ENCODE measurements at regions not wholly inside any gene's neighbourhood (a gene's known extent, or its start where the extent isn't known, plus 50 kb on each side); places are given as distances from the start of the nearest gene placed in this dataset.

GRCh38 chr12:24387381-24387780, 437.9 kb upstream of the SOX5 start:
- no peaks in the 10 kb centered on the region for H3K27me3 Mint-ChIP-seq
- H3K4me3 Mint-ChIP-seq: no peak overlapping the region
- DNase-seq (no peak), ATAC-seq (ENCODE audit: low read depth) (no peak)
- no peaks in the 10 kb centered on the region for H3K4me1 Mint-ChIP-seq
- H3K9me3 Mint-ChIP-seq: peaks cover 5% of the 10 kb centered on the region
- POLR2A ChIA-PET: no interaction called here
- no peak overlapping the region for H3K27ac Mint-ChIP-seq
- no peaks in the 10 kb centered on the region for H3K36me3 Mint-ChIP-seq

- Mint-ChIP-seq H3K9me3 (peaks cover 5% of the 10 kb centered on the region), H3K36me3 (no peaks in the 10 kb centered on the region), H3K4me1 (no peaks in the 10 kb centered on the region), H3K4me3 (no peak overlapping the region), H3K27me3 (no peaks in the 10 kb centered on the region), H3K27ac (no peak overlapping the region)
- POLR2A ChIA-PET: no interaction called here
- no peak for DNase-seq
- ATAC-seq (ENCODE audit: low read depth): no peak
Measured at GRCh38 chr12:24386836-24387235, 437.4 kb upstream of the SOX5 start.

DNA sequence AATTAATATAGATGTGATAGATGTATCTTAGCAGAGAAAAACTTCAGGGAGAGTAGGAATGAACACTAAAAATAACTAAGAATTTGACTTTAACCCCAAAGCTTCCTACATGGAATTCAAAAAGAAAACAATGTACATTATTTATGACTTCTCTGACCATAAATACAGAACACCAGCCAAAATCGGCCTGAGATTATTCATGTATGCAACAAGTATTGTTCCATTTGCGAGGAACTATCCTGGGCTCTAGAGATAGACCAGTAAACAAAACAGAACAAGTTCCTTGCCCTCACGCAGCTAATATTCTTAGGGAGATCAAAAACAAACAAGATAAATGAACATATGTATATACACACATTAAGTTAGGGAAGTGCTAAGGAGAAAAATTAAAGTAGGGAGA, 432.3 kb upstream of the SOX5 start:
- ATAC-seq (ENCODE audit: low read depth) (no peak), DNase-seq (no peak)
- Mint-ChIP-seq H3K9me3 (peaks cover 7% of the 10 kb centered on the region), H3K4me3 (no peak overlapping the region), H3K27me3 (no peaks in the 10 kb centered on the region), H3K36me3 (no peaks in the 10 kb centered on the region), H3K4me1 (no peaks in the 10 kb centered on the region), H3K27ac (no peak overlapping the region)
- POLR2A ChIA-PET: no interaction called here

DNA sequence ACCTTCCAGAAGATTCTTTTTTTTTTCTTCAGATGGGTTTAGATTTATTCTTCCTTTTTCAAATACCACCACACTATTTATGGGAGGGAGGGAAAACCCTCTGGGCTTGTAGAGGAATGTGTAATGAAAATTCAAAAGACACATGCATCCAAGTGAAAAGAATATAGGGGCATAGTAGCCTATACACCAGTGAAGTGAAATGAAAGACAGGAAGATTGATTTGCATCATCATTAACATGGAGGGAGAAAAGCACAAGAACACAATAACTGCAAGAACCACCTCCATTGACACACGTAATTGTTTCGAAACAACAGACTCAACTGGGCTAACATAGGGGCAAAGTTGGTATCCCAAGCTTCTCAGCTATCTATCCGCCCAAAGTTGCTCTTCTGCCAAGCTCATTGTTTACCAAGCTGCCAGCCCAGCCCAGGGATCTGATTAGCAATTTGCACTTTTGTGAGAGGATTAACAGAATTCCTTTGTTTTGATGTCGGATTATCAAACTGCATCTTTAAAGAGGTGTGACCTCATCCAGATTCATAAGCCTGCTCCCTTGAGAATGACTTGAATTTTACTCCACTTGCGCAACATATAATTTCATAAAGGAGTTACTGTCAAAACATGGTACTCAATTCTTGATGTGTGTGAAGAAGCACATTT, 430.5 kb upstream of the SOX5 start:
- Mint-ChIP-seq H3K27ac (no peak overlapping the region), H3K4me3 (no peak overlapping the region), H3K9me3 (peaks cover 9% of the 10 kb centered on the region), H3K27me3 (no peaks in the 10 kb centered on the region), H3K4me1 (no peaks in the 10 kb centered on the region), H3K36me3 (no peaks in the 10 kb centered on the region)
- POLR2A ChIA-PET: no interaction called here
- DNase-seq (no peak), ATAC-seq (ENCODE audit: low read depth) (no peak)

DNA sequence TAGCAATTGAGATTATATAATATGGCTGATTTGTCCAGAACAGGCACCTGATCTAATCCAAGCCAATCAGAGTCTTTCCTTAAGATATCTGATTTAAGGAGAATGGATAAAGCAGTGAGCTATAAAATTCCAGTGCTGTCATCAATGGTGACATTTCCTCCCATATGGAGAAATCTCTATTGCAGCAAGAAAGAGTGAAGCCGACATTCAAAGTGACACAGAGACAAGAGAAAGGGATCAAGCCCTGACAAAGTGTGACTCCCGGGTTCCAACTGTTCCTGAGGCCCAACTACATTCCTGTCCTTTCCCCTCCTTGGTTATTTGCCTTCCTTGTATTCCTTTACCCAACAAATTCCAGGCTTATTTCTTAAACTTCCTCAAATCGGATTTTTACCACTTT, 430.0 kb upstream of the SOX5 start:
- POLR2A ChIA-PET: no interaction called here
- H3K36me3 Mint-ChIP-seq: no peaks in the 10 kb centered on the region
- peaks cover 9% of the 10 kb centered on the region for H3K9me3 Mint-ChIP-seq
- DNase-seq (no peak), ATAC-seq (ENCODE audit: low read depth) (no peak)
- H3K27ac Mint-ChIP-seq: no peak overlapping the region
- no peaks in the 10 kb centered on the region for H3K27me3 Mint-ChIP-seq
- H3K4me1 Mint-ChIP-seq: no peaks in the 10 kb centered on the region
- H3K4me3 Mint-ChIP-seq: no peak overlapping the region

- POLR2A ChIA-PET: no interaction called here
- ATAC-seq (ENCODE audit: low read depth): no peak
Measured at GRCh38 chr12:24378548-24379407, 429.3 kb upstream of the SOX5 start.

DNA sequence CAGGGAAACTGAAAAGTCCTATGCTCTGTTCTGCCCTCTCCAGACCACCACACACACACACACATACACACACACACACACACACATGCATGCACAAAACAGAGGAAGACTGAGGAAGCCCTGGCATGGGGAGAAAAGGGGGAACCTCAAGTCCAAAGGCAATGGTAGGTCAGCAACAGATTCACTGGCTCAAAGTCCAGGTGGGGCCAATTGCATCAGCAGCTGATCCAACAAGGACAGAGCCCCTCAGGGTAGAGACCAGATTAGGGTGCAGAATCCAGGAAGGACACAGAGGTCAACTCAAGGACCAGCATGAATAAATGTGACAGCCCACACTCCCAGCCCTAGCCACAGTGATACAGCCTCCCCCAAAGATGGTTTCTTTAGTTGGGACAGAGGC, 425.0 kb upstream of the SOX5 start:
- ATAC-seq (ENCODE audit: low read depth): no peak
- POLR2A ChIA-PET: no interaction called here
- no peaks in the 10 kb centered on the region for H3K27me3 Mint-ChIP-seq
- no peak for DNase-seq
- peaks cover 7% of the 10 kb centered on the region for H3K9me3 Mint-ChIP-seq
- H3K27ac Mint-ChIP-seq: no peak overlapping the region
- H3K4me3 Mint-ChIP-seq: no peak overlapping the region
- no peaks in the 10 kb centered on the region for H3K36me3 Mint-ChIP-seq
- H3K4me1 Mint-ChIP-seq: no peaks in the 10 kb centered on the region

More at GRCh38 chr12:24378548-24379407, 429.3 kb upstream of the SOX5 start:
- H3K4me3 Mint-ChIP-seq: no peak overlapping the region
- no peak overlapping the region for H3K27ac Mint-ChIP-seq
- no peaks in the 10 kb centered on the region for H3K36me3 Mint-ChIP-seq
- H3K27me3 Mint-ChIP-seq: no peaks in the 10 kb centered on the region
- H3K9me3 Mint-ChIP-seq: peaks cover 9% of the 10 kb centered on the region
- DNase-seq: no peak
- no peaks in the 10 kb centered on the region for H3K4me1 Mint-ChIP-seq

GRCh38 chr12:24373004-24373403, 423.5 kb upstream of the SOX5 start:
- ATAC-seq (ENCODE audit: low read depth): no peak
- H3K27me3 Mint-ChIP-seq: no peaks in the 10 kb centered on the region
- POLR2A ChIA-PET: no interaction called here
- no peak overlapping the region for H3K27ac Mint-ChIP-seq
- H3K4me3 Mint-ChIP-seq: no peak overlapping the region
- peaks cover 7% of the 10 kb centered on the region for H3K9me3 Mint-ChIP-seq
- no peaks in the 10 kb centered on the region for H3K36me3 Mint-ChIP-seq
- no peaks in the 10 kb centered on the region for H3K4me1 Mint-ChIP-seq
- DNase-seq: no peak

- Mint-ChIP-seq H3K4me1 (no peaks in the 10 kb centered on the region), H3K27ac (no peak overlapping the region), H3K36me3 (no peaks in the 10 kb centered on the region), H3K4me3 (no peak overlapping the region), H3K9me3 (no peaks in the 10 kb centered on the region), H3K27me3 (no peaks in the 10 kb centered on the region)
- ATAC-seq (ENCODE audit: low read depth) (no peak), DNase-seq (no peak)
- POLR2A ChIA-PET: no interaction called here
Measured at GRCh38 chr12:24366514-24366913, 417.0 kb upstream of the SOX5 start.

DNA sequence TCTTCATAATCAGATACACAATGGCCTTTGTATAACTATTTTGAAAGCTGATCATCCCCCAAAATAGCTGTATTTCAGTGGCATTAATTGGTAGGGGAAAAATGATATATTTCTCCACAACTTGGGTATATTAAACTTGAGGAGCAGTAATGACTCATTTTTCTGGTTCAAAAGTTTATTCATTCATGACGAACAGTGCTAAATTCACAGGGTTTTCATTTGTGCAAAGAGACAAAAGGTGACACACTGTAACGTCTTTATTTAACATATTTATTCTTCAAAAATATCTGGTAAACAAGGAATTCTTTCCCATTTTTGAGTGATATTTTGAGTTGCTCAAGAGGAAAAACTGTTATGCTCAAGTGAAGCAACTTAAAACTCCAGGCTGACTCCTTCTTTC, 415.5 kb upstream of the SOX5 start:
- Mint-ChIP-seq H3K4me1 (no peaks in the 10 kb centered on the region), H3K9me3 (no peaks in the 10 kb centered on the region), H3K4me3 (no peak overlapping the region), H3K36me3 (no peaks in the 10 kb centered on the region), H3K27me3 (no peaks in the 10 kb centered on the region), H3K27ac (no peak overlapping the region)
- no peak for DNase-seq
- POLR2A ChIA-PET: no interaction called here
- ATAC-seq (ENCODE audit: low read depth): no peak

DNA sequence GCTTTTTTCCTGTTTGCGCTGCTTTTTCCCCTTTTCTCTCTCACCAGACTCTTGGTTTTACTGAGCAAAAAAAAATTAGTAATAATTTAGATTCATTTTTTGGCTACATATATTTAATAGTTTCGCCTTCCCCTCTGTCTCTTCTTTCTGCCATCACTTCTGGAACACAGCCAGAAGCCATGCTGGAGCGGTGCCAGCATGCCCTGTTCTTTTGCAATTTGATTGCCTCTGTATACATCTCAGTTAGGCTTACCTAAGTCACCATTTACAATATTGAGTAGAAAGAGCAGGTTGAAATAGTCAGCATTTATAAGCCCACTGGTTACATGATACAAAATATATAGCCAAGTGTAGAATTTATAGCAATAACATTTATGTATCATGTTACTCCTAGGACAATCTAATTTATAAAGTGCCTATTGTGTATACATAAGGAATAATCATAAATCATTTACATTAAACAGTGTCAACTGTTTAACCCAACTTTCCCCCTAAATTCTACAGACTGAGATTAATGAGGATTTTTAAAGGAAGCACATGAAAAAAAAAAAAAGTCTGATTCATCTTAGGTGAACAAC, 413.8 kb upstream of the SOX5 start:
- ATAC-seq (ENCODE audit: low read depth) (no peak), DNase-seq (no peak)
- H3K4me3 Mint-ChIP-seq: no peak overlapping the region
- H3K27ac Mint-ChIP-seq: no peak overlapping the region
- POLR2A ChIA-PET: no interaction called here
- H3K36me3 Mint-ChIP-seq: no peaks in the 10 kb centered on the region
- H3K27me3 Mint-ChIP-seq: no peaks in the 10 kb centered on the region
- no peaks in the 10 kb centered on the region for H3K4me1 Mint-ChIP-seq
- H3K9me3 Mint-ChIP-seq: no peaks in the 10 kb centered on the region

DNA sequence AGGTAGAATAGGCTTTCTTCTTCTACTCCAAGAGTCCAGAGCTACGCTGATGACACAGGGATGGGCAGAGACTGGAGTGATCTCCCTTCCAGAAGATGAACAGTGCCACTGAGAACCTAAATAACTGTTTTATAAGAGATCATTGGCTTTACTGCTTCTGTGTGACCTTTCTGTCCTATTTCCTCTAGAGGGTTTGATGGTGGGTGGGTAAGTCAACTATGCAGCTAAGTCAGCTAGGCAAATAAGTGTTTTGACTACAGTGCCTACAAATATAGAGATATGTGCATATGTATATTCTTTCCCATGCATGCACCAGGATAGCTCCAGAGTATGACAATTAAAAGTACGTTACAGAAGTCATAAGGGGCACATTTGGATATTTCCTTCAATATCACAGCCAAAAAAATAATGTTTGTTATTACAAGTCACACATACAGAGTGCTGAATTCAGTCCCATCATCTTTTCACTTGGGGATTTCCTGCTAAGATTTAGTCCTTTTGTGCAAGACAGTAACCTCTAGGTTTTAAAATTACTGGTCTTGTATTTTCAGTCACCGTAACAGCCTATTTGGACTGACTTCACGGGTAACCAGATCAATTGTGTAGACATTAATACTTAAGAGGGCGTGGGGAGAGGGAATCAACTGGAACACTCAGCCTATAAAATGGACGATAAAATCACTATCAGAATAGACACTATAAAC, 412.6 kb upstream of the SOX5 start:
- Mint-ChIP-seq H3K27me3 (no peaks in the 10 kb centered on the region), H3K36me3 (no peaks in the 10 kb centered on the region), H3K4me3 (no peak overlapping the region), H3K4me1 (no peaks in the 10 kb centered on the region), H3K9me3 (no peaks in the 10 kb centered on the region), H3K27ac (no peak overlapping the region)
- DNase-seq (no peak), ATAC-seq (ENCODE audit: low read depth) (no peak)
- POLR2A ChIA-PET: no interaction called here

GRCh38 chr12:24360907-24361306, 411.4 kb upstream of the SOX5 start:
- ATAC-seq (ENCODE audit: low read depth): no peak
- H3K27me3 Mint-ChIP-seq: no peaks in the 10 kb centered on the region
- H3K27ac Mint-ChIP-seq: no peak overlapping the region
- no peak for DNase-seq
- H3K36me3 Mint-ChIP-seq: no peaks in the 10 kb centered on the region
- H3K4me3 Mint-ChIP-seq: no peak overlapping the region
- no peaks in the 10 kb centered on the region for H3K9me3 Mint-ChIP-seq
- POLR2A ChIA-PET: interaction anchor here (0.5 kb wide), 1 partner anchor 617 kb away, joined by 3 read pairs; no protein-coding TSS in a partner anchor
- H3K4me1 Mint-ChIP-seq: no peaks in the 10 kb centered on the region
